ENCODE measurements at regions not wholly inside any gene's neighbourhood (a gene's known extent, or its start where the extent isn't known, plus 50 kb on each side); places are given as distances from the start of the nearest gene placed in this dataset.

- Histone ChIP-seq H2AFZ (ENCODE audit: low read depth, low read length) (no peak overlapping the region), H3K4me1 (ENCODE audit: insufficient read depth, low read length) (no peaks in the 10 kb centered on the region), H3K4me3 (ENCODE audit: low read length) (no peak overlapping the region)
Observed at GRCh38 chr4:176964116-176964691, 171.5 kb upstream of the VEGFC start.

DNA sequence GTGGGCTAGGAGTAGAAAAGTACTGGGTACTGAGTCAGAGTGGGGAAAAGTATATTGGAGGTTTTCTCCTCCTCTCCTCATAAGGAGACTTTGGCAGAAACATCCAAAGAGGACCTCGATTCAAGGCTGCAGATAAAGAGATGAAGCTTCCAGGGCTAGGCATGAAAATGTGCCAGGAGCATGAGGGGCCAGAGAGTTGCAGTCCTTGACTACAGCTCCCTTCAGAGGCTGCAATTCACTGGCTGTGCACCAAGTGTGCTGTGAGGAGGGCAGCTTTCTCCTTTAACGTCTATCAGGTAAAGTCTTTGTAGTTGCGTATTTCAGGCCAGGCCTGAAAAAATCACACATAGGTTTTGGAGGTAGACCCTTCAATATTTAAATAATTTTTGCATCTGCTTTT, 174.9 kb upstream of the VEGFC start:
- Histone ChIP-seq H3K9me3 (ENCODE audit: low read length) (no peaks in the 10 kb centered on the region), H3K4me1 (ENCODE audit: insufficient read depth, low read length) (no peaks in the 10 kb centered on the region)

More at GRCh38 chr4:176964116-176964691, 171.5 kb upstream of the VEGFC start:
- Histone ChIP-seq H3K9me3 (ENCODE audit: low read length) (no peaks in the 10 kb centered on the region), H3K36me3 (ENCODE audit: insufficient read depth, low read length) (no peaks in the 10 kb centered on the region), H3K27me3 (ENCODE audit: insufficient read depth, low read length) (no peaks in the 10 kb centered on the region)

GRCh38 chr4:176968094-176968493, 175.4 kb upstream of the VEGFC start:
- H3K4me1 ChIP-seq (ENCODE audit: insufficient read depth, low read length), result no peaks in the 10 kb centered on the region
- H3K4me3 ChIP-seq (ENCODE audit: low read length), result no peak overlapping the region
- H2AFZ ChIP-seq (ENCODE audit: low read depth, low read length), result no peak overlapping the region
- H3K27me3 ChIP-seq (ENCODE audit: insufficient read depth, low read length), result no peaks in the 10 kb centered on the region
- no peaks in the 10 kb centered on the region for H3K36me3 ChIP-seq (ENCODE audit: insufficient read depth, low read length)
- H3K9me3 ChIP-seq (ENCODE audit: low read length), result no peaks in the 10 kb centered on the region

More for the DNA sequence above, 174.9 kb upstream of the VEGFC start:
- H3K4me3 ChIP-seq (ENCODE audit: low read length), result no peak overlapping the region
- no peaks in the 10 kb centered on the region for H3K27me3 ChIP-seq (ENCODE audit: insufficient read depth, low read length)
- H2AFZ ChIP-seq (ENCODE audit: low read depth, low read length), result no peak overlapping the region
- H3K36me3 ChIP-seq (ENCODE audit: insufficient read depth, low read length), result no peaks in the 10 kb centered on the region

GRCh38 chr4:176969011-176969410, 176.3 kb upstream of the VEGFC start:
- Histone ChIP-seq H3K9me3 (ENCODE audit: low read length) (no peaks in the 10 kb centered on the region), H3K36me3 (ENCODE audit: insufficient read depth, low read length) (no peaks in the 10 kb centered on the region)

DNA sequence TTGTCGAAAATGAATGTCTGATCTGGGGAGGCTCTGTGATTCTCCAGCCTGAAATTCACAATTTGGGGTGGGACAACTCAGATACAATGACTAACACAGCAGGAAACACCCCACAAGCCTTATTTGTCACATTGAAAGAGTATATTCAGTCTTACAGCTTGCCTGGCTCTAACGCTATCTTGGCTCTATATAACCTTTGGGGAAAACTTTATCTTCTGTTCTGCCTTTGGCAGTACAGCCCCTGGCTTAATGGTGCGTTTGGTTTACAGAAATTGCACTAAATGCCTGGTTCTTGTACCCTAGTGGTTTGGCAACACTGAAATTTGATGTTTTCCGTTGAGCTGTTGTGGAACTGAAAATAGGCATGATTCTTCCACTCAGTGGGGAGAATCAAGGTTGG, 178.1 kb upstream of the VEGFC start:
- Histone ChIP-seq H3K4me3 (ENCODE audit: low read length) (no peak overlapping the region), H3K27me3 (ENCODE audit: insufficient read depth, low read length) (no peaks in the 10 kb centered on the region), H2AFZ (ENCODE audit: low read depth, low read length) (no peak overlapping the region), H3K4me1 (ENCODE audit: insufficient read depth, low read length) (no peaks in the 10 kb centered on the region), H3K36me3 (ENCODE audit: insufficient read depth, low read length) (no peaks in the 10 kb centered on the region), H3K9me3 (ENCODE audit: low read length) (no peaks in the 10 kb centered on the region)

More at GRCh38 chr4:176969011-176969410, 176.3 kb upstream of the VEGFC start:
- Histone ChIP-seq H3K4me1 (ENCODE audit: insufficient read depth, low read length) (no peaks in the 10 kb centered on the region), H3K4me3 (ENCODE audit: low read length) (no peak overlapping the region), H3K27me3 (ENCODE audit: insufficient read depth, low read length) (no peaks in the 10 kb centered on the region), H2AFZ (ENCODE audit: low read depth, low read length) (no peak overlapping the region)

GRCh38 chr4:176971576-176972115, 178.9 kb upstream of the VEGFC start:
- no peak overlapping the region for H2AFZ ChIP-seq (ENCODE audit: low read depth, low read length)
- H3K36me3 ChIP-seq (ENCODE audit: insufficient read depth, low read length), result no peaks in the 10 kb centered on the region
- no peaks in the 10 kb centered on the region for H3K4me1 ChIP-seq (ENCODE audit: insufficient read depth, low read length)
- H3K27me3 ChIP-seq (ENCODE audit: insufficient read depth, low read length), result no peaks in the 10 kb centered on the region
- H3K4me3 ChIP-seq (ENCODE audit: low read length), result no peak overlapping the region
- no peaks in the 10 kb centered on the region for H3K9me3 ChIP-seq (ENCODE audit: low read length)

DNA sequence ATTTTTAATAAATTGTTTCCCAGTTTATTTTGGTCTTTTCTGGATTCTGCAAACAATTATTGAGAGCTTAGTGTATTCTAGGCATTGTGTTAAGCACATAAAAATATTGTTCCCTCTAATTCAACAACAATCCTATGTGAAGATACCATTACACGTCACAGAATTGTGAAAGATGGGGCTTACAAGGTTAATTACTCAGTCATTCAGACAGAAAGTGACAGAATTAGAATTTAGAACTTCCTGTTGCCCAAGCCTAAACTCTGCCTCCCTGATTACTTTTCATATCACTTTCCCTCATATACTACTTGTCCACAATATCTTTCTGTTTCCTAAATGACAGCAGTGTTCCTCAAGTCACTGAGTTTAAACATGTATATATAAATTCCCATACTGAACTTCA, 186.7 kb upstream of the VEGFC start:
- H2AFZ ChIP-seq (ENCODE audit: low read depth, low read length), result no peak overlapping the region
- H3K36me3 ChIP-seq (ENCODE audit: insufficient read depth, low read length), result no peaks in the 10 kb centered on the region
- no peaks in the 10 kb centered on the region for H3K27me3 ChIP-seq (ENCODE audit: insufficient read depth, low read length)
- H3K4me3 ChIP-seq (ENCODE audit: low read length), result no peak overlapping the region
- H3K9me3 ChIP-seq (ENCODE audit: low read length), result no peaks in the 10 kb centered on the region
- H3K4me1 ChIP-seq (ENCODE audit: insufficient read depth, low read length), result no peaks in the 10 kb centered on the region

- Histone ChIP-seq H3K4me1 (ENCODE audit: insufficient read depth, low read length) (no peaks in the 10 kb centered on the region), H3K36me3 (ENCODE audit: insufficient read depth, low read length) (no peaks in the 10 kb centered on the region), H2AFZ (ENCODE audit: low read depth, low read length) (no peak overlapping the region), H3K9me3 (ENCODE audit: low read length) (no peaks in the 10 kb centered on the region), H3K27me3 (ENCODE audit: insufficient read depth, low read length) (no peaks in the 10 kb centered on the region), H3K4me3 (ENCODE audit: low read length) (no peak overlapping the region)
Observed at GRCh38 chr4:176981074-176981473, 188.4 kb upstream of the VEGFC start.

DNA sequence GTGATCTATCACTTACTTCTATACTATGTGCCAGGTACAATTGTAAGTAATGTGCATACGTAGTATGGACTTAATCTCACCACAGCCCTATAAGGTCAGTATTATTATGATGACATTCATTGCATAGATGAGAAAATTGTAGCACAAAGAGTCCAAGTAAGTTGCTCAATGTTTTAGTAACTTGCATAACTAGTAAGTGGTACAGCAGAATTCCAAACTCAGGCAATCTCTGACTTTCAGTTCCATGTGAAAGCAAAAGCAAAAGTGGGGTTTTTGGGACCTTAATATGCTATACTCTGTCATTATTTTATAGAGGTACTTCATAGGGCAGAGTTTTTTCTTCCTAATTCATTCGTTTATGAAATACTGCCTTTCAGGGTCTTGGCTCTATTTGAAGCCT, 188.8 kb upstream of the VEGFC start:
- H3K4me1 ChIP-seq (ENCODE audit: insufficient read depth, low read length), result no peaks in the 10 kb centered on the region
- H3K27me3 ChIP-seq (ENCODE audit: insufficient read depth, low read length), result no peaks in the 10 kb centered on the region
- no peaks in the 10 kb centered on the region for H3K9me3 ChIP-seq (ENCODE audit: low read length)
- no peak overlapping the region for H3K4me3 ChIP-seq (ENCODE audit: low read length)
- no peaks in the 10 kb centered on the region for H3K36me3 ChIP-seq (ENCODE audit: insufficient read depth, low read length)
- H2AFZ ChIP-seq (ENCODE audit: low read depth, low read length), result no peak overlapping the region

DNA sequence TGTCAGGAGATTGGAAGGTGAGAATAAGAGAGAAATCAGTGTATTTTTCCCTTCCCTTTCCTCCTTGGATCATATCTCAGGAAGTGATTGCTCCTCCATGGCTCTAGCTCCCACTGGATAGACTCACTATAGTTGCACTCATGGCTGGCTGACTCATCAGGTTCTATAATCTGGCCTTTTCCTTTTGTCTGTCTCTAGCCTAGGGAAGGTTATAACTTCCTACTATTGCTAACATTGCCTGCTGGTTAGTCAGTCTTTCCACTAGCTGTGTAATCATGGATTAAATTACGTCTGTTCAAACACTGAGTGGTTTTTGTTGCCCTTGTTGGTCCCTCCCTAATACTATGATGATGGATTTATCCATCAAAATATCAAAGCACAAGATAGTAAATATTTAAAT, 195.5 kb upstream of the VEGFC start:
- H3K4me3 ChIP-seq (ENCODE audit: low read length), result no peak overlapping the region
- H2AFZ ChIP-seq (ENCODE audit: low read depth, low read length), result no peak overlapping the region
- H3K9me3 ChIP-seq (ENCODE audit: low read length), result no peaks in the 10 kb centered on the region
- no peaks in the 10 kb centered on the region for H3K36me3 ChIP-seq (ENCODE audit: insufficient read depth, low read length)
- no peaks in the 10 kb centered on the region for H3K27me3 ChIP-seq (ENCODE audit: insufficient read depth, low read length)
- no peaks in the 10 kb centered on the region for H3K4me1 ChIP-seq (ENCODE audit: insufficient read depth, low read length)

DNA sequence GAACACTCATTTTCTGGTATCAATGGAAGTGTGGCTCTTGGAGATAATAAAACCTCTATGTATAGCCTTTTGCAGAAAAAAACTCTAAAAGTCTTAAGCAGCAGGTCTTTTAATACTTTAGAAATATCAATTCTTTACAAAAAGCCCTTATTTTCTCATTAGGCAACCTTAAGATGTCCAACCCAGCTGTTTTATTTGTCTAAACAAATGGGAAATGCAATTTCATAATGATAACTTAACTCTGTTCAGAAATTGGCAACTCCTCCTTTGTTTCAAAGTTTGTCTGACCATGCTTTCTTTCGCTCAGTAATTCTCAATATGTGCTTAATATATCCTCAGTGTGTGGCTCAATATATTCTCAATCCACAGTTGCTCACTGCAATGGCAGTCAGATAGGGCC, 196.5 kb upstream of the VEGFC start:
- Histone ChIP-seq H2AFZ (ENCODE audit: low read depth, low read length) (no peak overlapping the region), H3K9me3 (ENCODE audit: low read length) (no peaks in the 10 kb centered on the region), H3K27me3 (ENCODE audit: insufficient read depth, low read length) (no peaks in the 10 kb centered on the region), H3K4me3 (ENCODE audit: low read length) (no peak overlapping the region), H3K4me1 (ENCODE audit: insufficient read depth, low read length) (no peaks in the 10 kb centered on the region), H3K36me3 (ENCODE audit: insufficient read depth, low read length) (no peaks in the 10 kb centered on the region)

- Histone ChIP-seq H3K27me3 (ENCODE audit: insufficient read depth, low read length) (no peaks in the 10 kb centered on the region), H2AFZ (ENCODE audit: low read depth, low read length) (no peak overlapping the region), H3K4me3 (ENCODE audit: low read length) (no peak overlapping the region), H3K36me3 (ENCODE audit: insufficient read depth, low read length) (no peaks in the 10 kb centered on the region), H3K9me3 (ENCODE audit: low read length) (no peaks in the 10 kb centered on the region), H3K4me1 (ENCODE audit: insufficient read depth, low read length) (no peaks in the 10 kb centered on the region)
Observed at GRCh38 chr4:176999935-177000543, 207.3 kb upstream of the VEGFC start.

DNA sequence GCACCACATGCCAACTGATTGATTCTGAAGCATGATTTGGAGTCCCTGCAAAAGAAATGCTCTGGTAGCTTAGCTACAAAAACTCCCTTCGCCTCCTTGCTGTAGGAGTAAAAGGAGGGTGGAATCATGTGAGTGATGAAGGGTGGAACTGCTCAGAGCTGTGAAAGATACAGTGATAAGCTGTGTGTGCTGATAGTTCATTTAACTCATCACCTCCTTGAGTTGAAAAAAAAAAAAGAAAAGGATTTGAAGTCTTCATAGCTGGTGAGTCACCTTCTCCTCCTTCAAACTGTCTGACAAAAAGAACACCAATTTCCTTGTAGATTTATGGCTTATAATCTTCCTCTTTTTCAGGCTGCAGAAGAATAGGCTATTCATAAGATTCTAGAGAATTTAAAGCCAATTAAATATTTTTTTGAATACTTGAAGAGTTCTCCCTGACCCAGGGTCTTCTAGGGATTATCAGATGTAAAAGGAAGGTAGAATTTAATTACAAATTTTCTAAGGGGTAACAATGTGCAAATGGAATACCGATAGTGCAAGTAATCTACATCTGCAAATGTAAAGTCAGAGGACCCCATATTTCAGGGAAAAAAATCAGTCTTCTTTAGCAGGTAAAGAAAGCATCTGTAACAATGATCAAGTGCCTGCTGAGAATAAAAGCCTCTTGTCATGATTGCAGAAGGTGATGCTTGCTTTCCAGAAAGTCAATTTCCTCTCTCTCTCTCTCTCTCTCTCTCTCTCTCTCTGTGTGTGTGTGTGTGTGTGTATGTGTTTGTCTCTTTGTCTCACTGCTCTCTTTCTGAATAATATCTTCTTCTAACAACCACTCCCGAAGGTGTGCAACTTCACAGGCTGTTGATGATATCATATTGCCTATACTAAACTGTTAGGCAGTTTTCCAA, 208.8 kb upstream of the VEGFC start:
- Histone ChIP-seq H3K4me1 (ENCODE audit: insufficient read depth, low read length) (no peaks in the 10 kb centered on the region), H3K9me3 (ENCODE audit: low read length) (no peaks in the 10 kb centered on the region), H3K36me3 (ENCODE audit: insufficient read depth, low read length) (no peaks in the 10 kb centered on the region), H3K27me3 (ENCODE audit: insufficient read depth, low read length) (no peaks in the 10 kb centered on the region), H2AFZ (ENCODE audit: low read depth, low read length) (no peak overlapping the region), H3K4me3 (ENCODE audit: low read length) (no peak overlapping the region)

All from neuron (in vitro differentiated cells).